Common myeloid progenitor, CD34-positive (primary cell): ENCODE measurements at regions not wholly inside any gene's neighbourhood (a gene's known extent, or its start where the extent isn't known, plus 50 kb on each side); places are given as distances from the start of the nearest gene placed in this dataset.

ENCODE experiments used
- CTCF ChIA-PET: fragments of 350-600 bp; sonication (Branson Sonifier 250); formaldehyde crosslinking; loops from one replicate; lab custom pipeline; 2021; ENCODE audit warnings: antibody characterized with exemption; lab: Charles Lee
- POLR2A ChIA-PET: fragments of 350-600 bp; sonication (Branson Sonifier 250); formaldehyde crosslinking; loops from one replicate; lab custom pipeline; 2021; ENCODE audit warnings: antibody characterized with exemption; lab: Charles Lee
- DNase-seq, 3 donors: peaks; one replicate each; pipeline versions ENCODE4 v3.0.0 to v3.0.0-alpha.2; 2013
- H3K27ac ChIP-seq, 2 experiments: 1 replicate in 1 of 2; 2 replicates in 1 of 2; pipeline ENCODE4 v1.7.0; 2013; ENCODE audit warnings: inconsistent platforms in 2 of 2, low read length in 2 of 2, mild to moderate bottlenecking in 2 of 2, low read depth in 1 of 2, moderate library complexity in 1 of 2; ENCODE audit not compliant: severe bottlenecking in 2 of 2, insufficient read depth in 1 of 2, poor library complexity in 1 of 2
- H3K27me3 ChIP-seq, 5 experiments: replicated peaks in 2 of 5; 1 replicate in 3 of 5; 2 replicates in 2 of 5; pipeline versions ENCODE4 v1.6.1 to v1.7.0; 2013; ENCODE audit warnings: low read length in 4 of 5, mild to moderate bottlenecking in 2 of 5, moderate library complexity in 2 of 5, inconsistent platforms in 1 of 5; ENCODE audit not compliant: insufficient read depth in 5 of 5, control insufficient read depth in 4 of 5
- H3K36me3 ChIP-seq, 4 experiments: 1 replicate in 2 of 4; 2 replicates in 2 of 4; pipeline versions ENCODE4 v1.6.1 to v1.7.0; 2013; ENCODE audit warnings: low read length in 3 of 4, control low read depth in 1 of 4, mild to moderate bottlenecking in 1 of 4; ENCODE audit not compliant: control insufficient read depth in 4 of 4, insufficient read depth in 4 of 4
- H3K4me1 ChIP-seq, 4 experiments: 1 replicate in 3 of 4; 2 replicates in 1 of 4; pipeline versions ENCODE4 v1.6.1 to v1.7.1; 2013; ENCODE audit warnings: low read length in 3 of 4, mild to moderate bottlenecking in 3 of 4, control low read depth in 1 of 4, inconsistent platforms in 1 of 4, moderate library complexity in 1 of 4; ENCODE audit not compliant: control insufficient read depth in 4 of 4, insufficient read depth in 4 of 4; ENCODE audit errors: control extremely low read depth in 1 of 4
- H3K4me3 ChIP-seq, 7 experiments: 1 replicate in 4 of 7; 2 replicates in 3 of 7; pipeline versions ENCODE4 v1.5.1 to v1.7.0; 2013; ENCODE audit warnings: mild to moderate bottlenecking in 7 of 7, low read length in 6 of 7, moderate library complexity in 6 of 7, inconsistent platforms in 2 of 7, low read depth in 2 of 7, control low read depth in 1 of 7; ENCODE audit not compliant: insufficient read depth in 4 of 7, control insufficient read depth in 1 of 7; ENCODE audit errors: extremely low read depth in 1 of 7
- H3K9me3 ChIP-seq, 5 experiments: 1 replicate in 4 of 5; 2 replicates in 1 of 5; pipeline versions ENCODE4 v1.6.1 to v1.7.1; 2013; ENCODE audit warnings: low read length in 4 of 5, mild to moderate bottlenecking in 2 of 5, inconsistent platforms in 1 of 5, low read depth in 1 of 5, moderate library complexity in 1 of 5; ENCODE audit not compliant: control insufficient read depth in 4 of 5, insufficient read depth in 2 of 5; ENCODE audit errors: control extremely low read depth in 1 of 5
- WGBS: methylation state at CpG from one replicate; pipeline ENCODE4 v1.1.5; 2013; ENCODE audit not compliant: insufficient coverage; 5-methylcytosine and 5-hydroxymethylcytosine counted together

DNA sequence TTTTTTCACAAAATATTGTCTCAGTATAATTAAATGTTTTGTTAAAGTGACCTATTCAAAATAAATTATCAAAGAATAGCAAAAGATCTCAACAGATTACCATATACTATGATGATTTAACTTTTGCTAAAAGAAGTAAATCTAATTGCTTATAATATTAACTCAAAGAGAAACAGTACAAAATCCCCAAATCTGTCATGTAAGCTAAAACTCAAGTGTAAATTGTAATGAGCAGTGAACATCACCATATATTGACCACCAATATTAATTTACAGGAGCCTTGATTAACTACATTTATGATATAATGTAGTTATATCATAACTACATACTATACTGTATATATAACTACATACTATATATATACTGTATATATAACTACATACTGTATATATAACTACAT is 174.4 kb downstream of the SLC39A8 start:
- POLR2A ChIA-PET = no interaction called here
- no peak for DNase-seq
- no peak overlapping the region for H3K27ac ChIP-seq
- no peaks in the 10 kb centered on the region for H3K4me1 ChIP-seq
- no peaks in the 10 kb centered on the region for H3K27me3 ChIP-seq
- H3K36me3 ChIP-seq = no peaks in the 10 kb centered on the region
- no peak overlapping the region for H3K4me3 ChIP-seq
- CTCF ChIA-PET = interaction anchor here (1.3 kb wide), 1 partner anchor 10 kb away, joined by 3 read pairs; no protein-coding TSS in a partner anchor
- peaks cover 0 to 3% (median 0%) of the 10 kb centered on the region in 5 experiments for H3K9me3 ChIP-seq

DNA sequence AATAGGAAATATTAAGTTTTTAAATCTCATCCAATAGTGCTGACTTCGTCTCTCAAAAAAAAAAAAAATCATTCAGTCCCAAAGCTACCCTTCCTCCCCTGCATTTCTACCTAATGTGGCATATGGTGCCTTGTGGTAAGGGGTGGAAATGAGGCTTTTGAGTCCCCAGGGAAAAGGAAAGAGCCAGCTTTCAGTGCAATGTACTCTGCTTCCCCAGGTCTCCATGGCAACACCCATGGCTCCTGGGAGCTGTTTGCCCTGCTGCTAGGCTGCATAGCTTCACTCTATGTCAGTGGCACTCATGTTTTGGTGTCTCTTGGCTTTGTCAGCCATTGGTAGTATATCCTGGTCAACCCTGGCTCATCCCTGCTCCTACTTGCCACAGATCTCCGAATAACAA is 175.9 kb downstream of the SLC39A8 start:
- H3K4me1 ChIP-seq = no peaks in the 10 kb centered on the region
- H3K4me3 ChIP-seq = no peak overlapping the region
- no peak overlapping the region for H3K27ac ChIP-seq
- no peaks in the 10 kb centered on the region for H3K36me3 ChIP-seq
- DNase-seq = no peak
- WGBS = 100% methylated on average over 1 of the region's 2 CpGs
- H3K27me3 ChIP-seq = no peaks in the 10 kb centered on the region
- ChIA-PET CTCF (interaction anchor here (0.5 to 0.7 kb wide), 3 partner anchors 50 to 262 kb away, joined by 3 to 6 read pairs (median 3); no protein-coding TSS in a partner anchor), POLR2A (interaction anchor here (0.6 kb wide), 1 partner anchor 350 kb away, joined by 5 read pairs; no protein-coding TSS in a partner anchor)
- H3K9me3 ChIP-seq = peaks cover 0 to 4% (median 0%) of the 10 kb centered on the region in 5 experiments

DNA sequence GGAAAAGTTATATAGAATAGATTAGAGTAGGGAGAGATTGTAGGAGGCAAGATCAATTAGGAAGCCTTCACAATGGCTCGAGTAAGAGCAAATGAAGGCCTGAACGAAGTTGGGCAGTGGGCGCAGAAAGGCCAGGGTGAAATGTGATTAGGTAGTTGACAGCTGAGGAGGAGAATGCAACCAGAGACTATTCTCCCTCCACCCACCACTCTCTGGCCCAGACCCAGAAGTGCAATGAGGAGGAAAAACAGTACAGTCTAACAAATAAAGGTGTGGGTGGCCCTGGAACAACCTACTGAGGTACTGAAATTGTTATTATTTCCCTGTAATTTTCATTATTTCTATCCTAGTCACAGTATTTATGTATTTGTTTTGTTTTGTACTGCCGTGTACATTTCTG is 176.7 kb downstream of the SLC39A8 start:
- 100% methylated on average over 1 of the region's 4 CpGs for WGBS
- CTCF ChIA-PET = no interaction called here
- no peaks in the 10 kb centered on the region for H3K27me3 ChIP-seq
- POLR2A ChIA-PET = no interaction called here
- no peak for DNase-seq
- H3K9me3 ChIP-seq = peaks cover 0 to 4% (median 0%) of the 10 kb centered on the region in 5 experiments
- H3K27ac ChIP-seq = no peak overlapping the region
- H3K4me1 ChIP-seq = no peaks in the 10 kb centered on the region
- H3K36me3 ChIP-seq = no peaks in the 10 kb centered on the region
- no peak overlapping the region for H3K4me3 ChIP-seq

DNA sequence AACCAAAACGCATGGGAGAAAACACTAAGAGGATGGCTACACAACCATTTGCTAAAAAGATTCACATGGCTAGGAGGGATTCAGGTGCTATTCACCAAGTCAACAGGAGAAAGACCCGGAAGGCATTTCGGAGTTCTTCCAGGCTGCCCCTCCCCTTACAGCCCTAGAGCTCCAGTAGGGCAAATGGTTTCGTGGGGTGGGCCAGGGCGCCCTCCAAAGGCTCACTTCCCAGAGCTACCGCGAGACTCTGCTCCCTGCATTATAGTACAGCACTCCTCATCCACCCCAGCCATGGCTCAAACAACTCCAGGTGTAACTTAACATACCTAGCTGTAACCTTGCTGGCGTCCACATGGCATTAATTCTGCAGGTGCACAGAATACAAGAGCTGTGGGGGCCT is 179.7 kb downstream of the SLC39A8 start:
- Histone ChIP-seq H3K27me3 (no peaks in the 10 kb centered on the region), H3K9me3 (peaks cover 0 to 4% (median 0%) of the 10 kb centered on the region in 5 experiments), H3K27ac (no peak overlapping the region), H3K4me3 (no peak overlapping the region), H3K4me1 (no peaks in the 10 kb centered on the region), H3K36me3 (no peaks in the 10 kb centered on the region)
- ChIA-PET POLR2A (no interaction called here), CTCF (no interaction called here)
- no peak for DNase-seq
- WGBS = 100% methylated on average over 7 of the region's 8 CpGs

DNA sequence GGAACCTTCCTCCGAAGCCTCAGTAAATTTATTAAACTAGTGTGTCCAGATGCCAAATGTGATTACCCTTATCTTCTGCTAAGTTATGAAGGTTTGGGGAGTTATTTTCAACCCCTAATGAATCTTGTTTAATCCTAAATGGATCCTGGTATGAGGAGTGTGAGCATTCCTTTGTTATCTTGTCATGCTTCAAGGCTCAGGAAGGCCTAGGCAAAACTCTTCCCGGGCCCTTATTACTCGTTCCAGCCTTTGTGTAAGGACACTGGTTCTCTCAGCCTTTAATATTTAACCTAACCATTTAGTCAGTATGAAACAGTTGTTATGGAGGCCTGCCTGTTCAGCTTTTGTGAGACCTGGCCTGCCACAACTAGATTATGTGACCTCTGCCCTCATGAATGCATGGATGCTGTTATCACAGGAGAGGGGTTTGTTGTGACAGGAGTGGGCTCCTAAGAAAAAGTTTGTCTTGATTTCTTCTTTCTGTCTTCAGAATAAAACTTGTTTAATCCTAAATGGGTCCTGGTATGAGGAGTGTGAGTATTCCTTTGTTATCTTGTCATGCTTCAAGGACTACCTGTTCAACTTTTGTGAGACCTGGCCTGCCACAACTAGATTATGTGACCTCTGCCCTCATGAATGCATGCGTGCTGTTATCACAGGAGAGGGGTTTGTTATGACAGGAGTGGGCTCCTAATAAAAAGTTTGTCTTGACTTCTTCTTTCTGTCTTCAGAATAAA is 181.7 kb downstream of the SLC39A8 start:
- Histone ChIP-seq H3K27ac (no peak overlapping the region), H3K36me3 (no peaks in the 10 kb centered on the region), H3K4me1 (no peaks in the 10 kb centered on the region), H3K27me3 (no peaks in the 10 kb centered on the region), H3K9me3 (peaks cover 0 to 4% (median 0%) of the 10 kb centered on the region in 5 experiments), H3K4me3 (no peak overlapping the region)
- no peak for DNase-seq
- CTCF ChIA-PET = no interaction called here
- WGBS = 93% methylated on average over 2 of the region's 4 CpGs
- POLR2A ChIA-PET = no interaction called here

DNA sequence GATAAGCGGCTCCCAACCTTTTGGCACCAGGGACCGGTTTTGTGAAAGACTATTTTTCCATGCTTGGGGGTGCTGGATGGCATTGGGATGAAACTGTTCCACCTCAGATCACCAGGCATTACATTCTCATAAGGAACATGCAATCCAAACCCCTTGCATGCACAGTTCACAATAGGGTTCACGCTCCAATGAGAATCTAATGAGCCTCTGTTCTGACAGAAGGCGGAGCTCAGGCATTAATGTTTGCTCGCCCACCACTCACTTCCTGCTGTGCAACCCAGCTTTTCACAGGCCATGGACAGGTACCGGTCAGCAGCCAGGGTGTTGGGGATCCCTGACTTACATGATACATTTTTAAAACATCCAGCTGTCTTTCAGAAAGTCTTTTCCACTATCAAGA is 187.3 kb downstream of the SLC39A8 start:
- no peaks in the 10 kb centered on the region for H3K9me3 ChIP-seq
- DNase-seq = no peak
- no peak overlapping the region for H3K4me3 ChIP-seq
- 97% methylated on average over 6 of the region's 6 CpGs for WGBS
- H3K4me1 ChIP-seq = no peaks in the 10 kb centered on the region
- H3K36me3 ChIP-seq = no peaks in the 10 kb centered on the region
- H3K27me3 ChIP-seq = no peaks in the 10 kb centered on the region
- ChIA-PET CTCF (no interaction called here), POLR2A (no interaction called here)
- H3K27ac ChIP-seq = no peak overlapping the region

DNA sequence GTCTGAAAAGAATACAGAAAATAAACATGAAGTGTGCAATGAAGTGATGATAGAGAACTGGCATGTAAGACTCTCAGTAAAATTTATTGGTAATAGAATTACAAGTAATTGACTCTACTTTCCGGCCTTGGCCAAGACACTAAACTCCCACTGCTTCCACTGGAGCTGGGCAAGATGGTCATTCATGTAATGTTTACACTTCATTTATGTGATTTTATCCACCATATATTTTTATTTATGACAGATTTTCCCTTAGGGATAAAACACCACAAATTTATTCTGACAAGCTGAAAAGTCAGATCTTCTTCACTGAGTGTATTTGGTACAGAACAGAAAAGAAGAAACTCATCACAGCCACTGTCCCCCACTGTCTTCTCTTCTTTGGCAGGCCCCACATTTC is 191.9 kb downstream of the SLC39A8 start:
- ChIA-PET CTCF (no interaction called here), POLR2A (no interaction called here)

More for the DNA sequence above, 191.9 kb downstream of the SLC39A8 start:
- Histone ChIP-seq H3K4me1 (no peaks in the 10 kb centered on the region), H3K27ac (no peak overlapping the region), H3K36me3 (no peaks in the 10 kb centered on the region), H3K4me3 (no peak overlapping the region), H3K27me3 (no peaks in the 10 kb centered on the region), H3K9me3 (no peaks in the 10 kb centered on the region)
- WGBS = no CpG with 5 or more reads among the region's 1 CpG
- no peak for DNase-seq
